Loucy (cell line): ENCODE measurements at regions not wholly inside any gene's neighbourhood (a gene's known extent, or its start where the extent isn't known, plus 50 kb on each side); places are given as distances from the start of the nearest gene placed in this dataset.

Source experiments
- EZH2phosphoT487 ChIP-seq: fragments of 200-600 bp; IDR thresholded peaks from 2 replicates; pipeline ENCODE4 v1.6.1; 2018; ENCODE audit warnings: antibody characterized with exemption, mild to moderate bottlenecking, moderate library complexity, borderline replicate concordance
- TF ChIP-seq, protein P1 (sequence below): fragments of 200-600 bp; sonication (generic); conservative IDR thresholded peaks from 2 replicates; pipeline ENCODE4 v1.5.1; 2014; ENCODE audit warnings: mild to moderate bottlenecking, antibody characterized with exemption, low read length

DNA sequence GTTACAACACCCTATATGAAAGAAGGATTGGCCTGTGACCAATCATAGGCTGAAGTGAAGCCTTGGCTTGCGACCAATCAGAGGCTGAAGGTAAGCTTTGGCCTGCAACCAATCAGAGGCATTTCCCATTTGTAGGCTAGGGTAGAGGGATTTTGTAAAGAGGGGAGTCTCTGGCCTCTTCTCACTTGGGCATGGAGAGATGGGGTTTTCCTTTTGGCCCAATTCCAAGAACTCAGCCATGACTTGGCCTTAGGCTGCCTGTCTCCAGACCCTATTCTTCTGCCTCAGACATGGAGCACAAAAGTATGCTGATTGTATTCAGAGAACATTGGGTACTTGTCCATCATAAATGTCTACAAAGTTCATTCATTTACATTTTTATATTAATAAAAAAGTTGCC, 308.3 kb downstream of the UTRN start:
- no peak for TF ChIP-seq EZH2phosphoT487
- TF ChIP-seq, protein P1, sequence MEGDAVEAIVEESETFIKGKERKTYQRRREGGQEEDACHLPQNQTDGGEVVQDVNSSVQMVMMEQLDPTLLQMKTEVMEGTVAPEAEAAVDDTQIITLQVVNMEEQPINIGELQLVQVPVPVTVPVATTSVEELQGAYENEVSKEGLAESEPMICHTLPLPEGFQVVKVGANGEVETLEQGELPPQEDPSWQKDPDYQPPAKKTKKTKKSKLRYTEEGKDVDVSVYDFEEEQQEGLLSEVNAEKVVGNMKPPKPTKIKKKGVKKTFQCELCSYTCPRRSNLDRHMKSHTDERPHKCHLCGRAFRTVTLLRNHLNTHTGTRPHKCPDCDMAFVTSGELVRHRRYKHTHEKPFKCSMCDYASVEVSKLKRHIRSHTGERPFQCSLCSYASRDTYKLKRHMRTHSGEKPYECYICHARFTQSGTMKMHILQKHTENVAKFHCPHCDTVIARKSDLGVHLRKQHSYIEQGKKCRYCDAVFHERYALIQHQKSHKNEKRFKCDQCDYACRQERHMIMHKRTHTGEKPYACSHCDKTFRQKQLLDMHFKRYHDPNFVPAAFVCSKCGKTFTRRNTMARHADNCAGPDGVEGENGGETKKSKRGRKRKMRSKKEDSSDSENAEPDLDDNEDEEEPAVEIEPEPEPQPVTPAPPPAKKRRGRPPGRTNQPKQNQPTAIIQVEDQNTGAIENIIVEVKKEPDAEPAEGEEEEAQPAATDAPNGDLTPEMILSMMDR = no peak
